Neural cell (in vitro differentiated cells): ENCODE measurements at regions not wholly inside any gene's neighbourhood (a gene's known extent, or its start where the extent isn't known, plus 50 kb on each side); places are given as distances from the start of the nearest gene placed in this dataset.

Source experiments
- H2AFZ ChIP-seq: fragments of 200-600, 300-800 bp; sonication (generic), shearing (Covaris generic); 2 replicates; pipeline ENCODE4 v1.6.0; 2014; ENCODE audit warnings: low read depth, mild to moderate bottlenecking, antibody characterized with exemption, low read length, moderate library complexity
- H3F3A ChIP-seq: fragments of 200-600 bp; shearing (Covaris generic); 2 replicates; pipeline ENCODE4 v1.6.1; 2016; ENCODE audit warnings: mild to moderate bottlenecking, moderate library complexity, mixed read lengths, antibody characterized with exemption, low read length; ENCODE audit not compliant: insufficient read depth, poor library complexity, severe bottlenecking
- H3K27ac ChIP-seq: fragments of 200-600, 300-800 bp; sonication (generic), shearing (Covaris generic); 2 replicates; pipeline ENCODE4 v1.5.1; 2014; ENCODE audit warnings: mild to moderate bottlenecking, low read length, moderate library complexity
- H3K27me3 ChIP-seq: fragments of 300-800, 200-600 bp; sonication (generic), shearing (Covaris generic); 2 replicates; pipeline ENCODE4 v1.6.0; 2014; ENCODE audit warnings: mild to moderate bottlenecking, low read depth, low read length, moderate library complexity; ENCODE audit not compliant: insufficient read depth
- H3K36me3 ChIP-seq: fragments of 300-800, 200-600 bp; sonication (generic), shearing (Covaris generic); 2 replicates; pipeline ENCODE4 v1.5.1; 2014; ENCODE audit warnings: mild to moderate bottlenecking, antibody characterized with exemption, low read length, moderate library complexity; ENCODE audit not compliant: insufficient read depth
- H3K4me2 ChIP-seq: fragments of 300-800, 200-600 bp; sonication (generic), shearing (Covaris generic); 2 replicates; pipeline ENCODE4 v1.6.0; 2014; ENCODE audit warnings: mild to moderate bottlenecking, low read length
- H3K4me3 ChIP-seq: fragments of 300-800, 200-600 bp; sonication (generic), shearing (Covaris generic); 2 replicates; pipeline ENCODE4 v1.5.1; 2014; ENCODE audit warnings: mild to moderate bottlenecking, low read length, moderate library complexity
- H3K79me2 ChIP-seq: fragments of 200-600 bp; shearing (Covaris generic); replicated peaks from 2 replicates; pipeline ENCODE4 v1.6.0; 2014; ENCODE audit warnings: mild to moderate bottlenecking, low read length, moderate library complexity; ENCODE audit not compliant: insufficient read depth
- H3K9ac ChIP-seq: fragments of 300-800, 200-600 bp; sonication (generic), shearing (Covaris generic); 2 replicates; pipeline ENCODE4 v1.6.1; 2016; ENCODE audit warnings: mild to moderate bottlenecking, low read length, mixed read lengths
- H3K9me2 ChIP-seq: fragments of 200-600 bp; shearing (Covaris generic); 2 replicates; pipeline ENCODE4 v1.6.1; 2016; ENCODE audit warnings: mild to moderate bottlenecking, low read length, mixed read lengths; ENCODE audit not compliant: insufficient read depth
- H3K9me3 ChIP-seq: fragments of 200-600, 300-800 bp; sonication (generic), shearing (Covaris generic); 2 replicates; pipeline ENCODE4 v1.6.1; 2016; ENCODE audit warnings: mild to moderate bottlenecking, mixed run types, low read length, moderate library complexity, mixed read lengths
- H4K20me1 ChIP-seq: fragments of 200-600 bp; shearing (Covaris generic); 2 replicates; pipeline ENCODE4 v1.6.1; 2016; ENCODE audit warnings: mild to moderate bottlenecking, mixed run types; ENCODE audit not compliant: insufficient read depth
- EP300 ChIP-seq: fragments of 450-650 bp; conservative IDR thresholded peaks from 2 replicates; pipeline ENCODE4 v1.6.1; 2014; ENCODE audit warnings: antibody characterized with exemption, mild to moderate bottlenecking, moderate library complexity; ENCODE audit not compliant: poor library complexity, severe bottlenecking
- MXI1 ChIP-seq: fragments of 450-650 bp; conservative IDR thresholded peaks from 2 replicates; pipeline ENCODE4 v1.6.1; 2014; ENCODE audit warnings: antibody characterized with exemption, mild to moderate bottlenecking; ENCODE audit not compliant: poor library complexity, severe bottlenecking
- POLR2AphosphoS5 ChIP-seq: IDR thresholded peaks from 2 replicates; pipeline ENCODE4 v1.6.1; 2012
- RAD21 ChIP-seq: fragments of 450-650 bp; conservative IDR thresholded peaks from 2 replicates; pipeline ENCODE4 v1.6.1; 2014; ENCODE audit warnings: antibody characterized with exemption, mild to moderate bottlenecking, moderate library complexity
- SMC3 ChIP-seq: fragments of 450-650 bp; conservative IDR thresholded peaks from 2 replicates; pipeline ENCODE4 v1.6.1; 2014; ENCODE audit warnings: antibody characterized with exemption, mild to moderate bottlenecking, moderate library complexity; ENCODE audit not compliant: poor library complexity
- TF ChIP-seq, protein P1 (sequence below): fragments of 450-650 bp; IDR thresholded peaks from 2 replicates; pipeline ENCODE4 v1.5.1; 2014; ENCODE audit warnings: antibody characterized with exemption, mild to moderate bottlenecking, moderate library complexity; ENCODE audit not compliant: poor library complexity, severe bottlenecking

DNA sequence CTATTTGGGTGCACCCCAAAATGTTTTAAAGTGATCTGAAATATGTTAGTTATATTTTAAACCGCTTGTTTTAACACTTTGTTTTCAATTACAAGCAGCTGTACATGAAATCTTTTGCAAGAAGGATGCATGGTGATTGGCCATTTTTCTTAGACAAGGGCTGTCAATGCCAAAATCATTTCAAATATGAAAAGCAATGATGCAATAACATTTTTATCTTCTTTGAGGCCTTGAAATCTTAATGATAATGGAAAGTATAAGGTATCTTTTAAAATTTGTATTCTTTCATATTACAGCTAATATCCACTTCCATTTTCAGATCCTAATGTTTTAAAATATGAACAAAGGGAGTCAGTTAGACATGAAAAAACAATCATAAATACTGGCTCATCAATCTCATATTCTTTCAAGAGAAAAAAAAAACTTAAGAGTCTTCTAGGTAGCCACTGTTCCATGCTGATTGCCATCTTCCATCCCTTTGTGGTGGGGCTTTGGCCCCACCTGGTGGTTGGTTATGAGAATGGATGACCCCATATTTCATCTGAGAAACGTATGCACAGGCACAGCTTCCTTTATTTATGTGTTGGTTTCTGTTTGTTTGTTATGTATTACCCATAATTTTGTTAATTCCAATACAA is 330.3 kb upstream of the MIR17HG start:
- no peak overlapping the region for H3K9ac ChIP-seq
- H3K9me2 ChIP-seq = no peaks in the 10 kb centered on the region
- no peak overlapping the region for H3K27ac ChIP-seq
- no peaks in the 10 kb centered on the region for H3K27me3 ChIP-seq
- no peak overlapping the region for H3K4me3 ChIP-seq
- no peaks in the 10 kb centered on the region for H3F3A ChIP-seq
- TF ChIP-seq SMC3 (peak; percentile 77), RAD21 (peak; percentile 82), POLR2AphosphoS5 (no peak), MXI1 (no peak)
- TF ChIP-seq, protein P1, sequence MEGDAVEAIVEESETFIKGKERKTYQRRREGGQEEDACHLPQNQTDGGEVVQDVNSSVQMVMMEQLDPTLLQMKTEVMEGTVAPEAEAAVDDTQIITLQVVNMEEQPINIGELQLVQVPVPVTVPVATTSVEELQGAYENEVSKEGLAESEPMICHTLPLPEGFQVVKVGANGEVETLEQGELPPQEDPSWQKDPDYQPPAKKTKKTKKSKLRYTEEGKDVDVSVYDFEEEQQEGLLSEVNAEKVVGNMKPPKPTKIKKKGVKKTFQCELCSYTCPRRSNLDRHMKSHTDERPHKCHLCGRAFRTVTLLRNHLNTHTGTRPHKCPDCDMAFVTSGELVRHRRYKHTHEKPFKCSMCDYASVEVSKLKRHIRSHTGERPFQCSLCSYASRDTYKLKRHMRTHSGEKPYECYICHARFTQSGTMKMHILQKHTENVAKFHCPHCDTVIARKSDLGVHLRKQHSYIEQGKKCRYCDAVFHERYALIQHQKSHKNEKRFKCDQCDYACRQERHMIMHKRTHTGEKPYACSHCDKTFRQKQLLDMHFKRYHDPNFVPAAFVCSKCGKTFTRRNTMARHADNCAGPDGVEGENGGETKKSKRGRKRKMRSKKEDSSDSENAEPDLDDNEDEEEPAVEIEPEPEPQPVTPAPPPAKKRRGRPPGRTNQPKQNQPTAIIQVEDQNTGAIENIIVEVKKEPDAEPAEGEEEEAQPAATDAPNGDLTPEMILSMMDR = peak; percentile 71
- no peaks in the 10 kb centered on the region for H3K9me3 ChIP-seq
- no peaks in the 10 kb centered on the region for H3K79me2 ChIP-seq
- no peak overlapping the region for H3K4me2 ChIP-seq
- H3K36me3 ChIP-seq = no peaks in the 10 kb centered on the region
- no peaks in the 10 kb centered on the region for H4K20me1 ChIP-seq
- H2AFZ ChIP-seq = no peak overlapping the region

DNA sequence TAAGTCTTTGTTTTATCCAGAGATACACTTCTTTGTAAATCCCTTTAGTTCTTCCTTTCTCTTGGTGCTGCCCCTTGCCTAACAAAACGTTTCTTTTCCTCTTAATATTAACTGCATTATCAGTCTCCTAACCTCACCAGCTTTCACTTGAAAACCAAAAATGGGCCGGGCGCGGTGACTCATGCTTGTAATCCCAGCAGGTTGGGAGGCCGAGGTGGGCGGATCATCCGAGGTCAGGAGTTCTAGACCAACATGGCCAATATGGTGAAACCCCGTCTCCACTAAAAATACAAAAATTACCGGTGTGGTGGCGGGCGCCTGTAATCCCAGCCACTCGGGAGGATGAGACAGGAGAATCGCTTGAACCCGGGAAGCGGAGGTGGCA is 329.8 kb upstream of the MIR17HG start:
- Histone ChIP-seq H3K27me3 (no peaks in the 10 kb centered on the region), H3K79me2 (no peaks in the 10 kb centered on the region), H3K9me3 (no peaks in the 10 kb centered on the region), H3K9ac (no peak overlapping the region), H3K27ac (no peak overlapping the region), H3K4me3 (no peak overlapping the region), H2AFZ (no peak overlapping the region), H3F3A (no peaks in the 10 kb centered on the region), H3K4me2 (no peak overlapping the region), H3K36me3 (no peaks in the 10 kb centered on the region), H4K20me1 (no peaks in the 10 kb centered on the region), H3K9me2 (no peaks in the 10 kb centered on the region)
- TF ChIP-seq, protein P1 = peak; percentile 1
- TF ChIP-seq EP300 = no peak
- TF ChIP-seq MXI1 = no peak

DNA sequence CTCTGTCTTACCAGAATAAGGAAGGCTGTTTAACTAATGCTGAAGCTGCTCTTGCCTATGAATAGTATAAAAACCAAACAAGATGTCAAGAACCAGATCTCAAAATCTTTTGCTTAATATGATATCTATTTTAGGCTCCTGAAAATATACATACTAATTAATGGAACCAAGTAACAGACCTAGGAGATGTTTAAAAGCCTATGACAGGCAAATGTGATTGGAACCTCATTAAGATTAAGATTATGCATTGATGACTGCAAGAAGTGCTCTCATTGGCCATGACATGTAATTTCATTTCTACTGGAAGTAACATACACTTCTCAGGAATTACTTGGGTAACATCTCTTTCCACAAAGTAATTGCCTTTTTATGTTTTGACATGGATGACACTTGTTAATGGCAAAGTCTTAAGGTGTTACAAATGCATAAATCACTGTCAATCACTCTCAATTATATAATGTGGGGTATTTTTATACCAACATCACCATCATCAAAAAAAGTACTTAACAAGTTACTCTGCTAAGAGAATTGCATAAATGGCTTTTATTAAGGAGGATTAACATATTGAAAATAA is 326.9 kb upstream of the MIR17HG start:
- Histone ChIP-seq H3K36me3 (no peaks in the 10 kb centered on the region), H2AFZ (no peak overlapping the region), H3K9me2 (no peaks in the 10 kb centered on the region), H3K9me3 (no peaks in the 10 kb centered on the region), H3K27me3 (no peaks in the 10 kb centered on the region), H3F3A (no peaks in the 10 kb centered on the region), H3K79me2 (no peaks in the 10 kb centered on the region), H3K9ac (no peak overlapping the region), H3K27ac (no peak overlapping the region), H3K4me3 (no peak overlapping the region), H4K20me1 (no peaks in the 10 kb centered on the region), H3K4me2 (no peak overlapping the region)
- TF ChIP-seq, protein P1 = no peak
- TF ChIP-seq POLR2AphosphoS5 = peak; percentile 53
- peak; percentile 83 for TF ChIP-seq EP300
